ENCODE measurements at regions not wholly inside any gene's neighbourhood (a gene's known extent, or its start where the extent isn't known, plus 50 kb on each side); places are given as distances from the start of the nearest gene placed in this dataset.

DNA sequence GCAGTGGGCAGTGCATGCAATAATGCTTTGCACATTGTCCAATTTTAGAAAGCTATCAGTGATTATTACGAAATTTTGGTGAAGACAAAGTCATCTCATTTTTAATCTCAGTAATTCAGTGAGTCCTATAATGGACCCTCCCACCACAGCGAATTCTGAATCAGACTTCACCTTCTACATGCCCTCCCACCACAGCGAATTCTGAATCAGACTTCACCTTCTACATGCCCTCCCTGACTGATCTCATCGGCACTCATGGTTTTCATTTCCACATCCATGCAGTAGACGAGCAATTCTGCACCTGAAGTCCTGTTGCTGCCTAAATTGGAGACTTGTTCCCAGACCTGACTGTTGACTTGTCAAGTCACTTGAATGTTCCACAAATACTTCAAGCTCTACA lies 522.3 kb downstream of the EIPR1 start:
- WGBS, 4 donors: 83 to 90% (median 85%) methylated on average over 5 of the region's 5 CpGs
- intact Hi-C loops (cut with DNase I): no loop called here

GRCh38 chr2:2853346-2853745 lies 522.3 kb upstream of the MYT1L start:
- H3K4me1 ChIP-seq (replicated peaks in 1 of 2): no peaks in the 10 kb centered on the region
- H3K27ac ChIP-seq: no peak overlapping the region
- no peaks in the 10 kb centered on the region for H3K36me3 ChIP-seq (replicated peaks in 1 of 2)
- no peaks in the 10 kb centered on the region for H3K27me3 ChIP-seq
- WGBS, 4 donors: 43 to 54% (median 51%) methylated on average over 2 of the region's 2 CpGs
- no peak overlapping the region for H3K4me3 ChIP-seq
- no peak for TF ChIP-seq CTCF (IDR thresholded peaks at IDR 0.05)
- no peak for TF ChIP-seq POLR2A (IDR thresholded peaks at IDR 0.05)
- intact Hi-C loops (cut with DNase I): no loop called here
- DNase-seq: peak in 3 of 7 donors; percentile 5 to 42 (median 25)
- no peaks in the 10 kb centered on the region for H3K9me3 ChIP-seq (replicated peaks in 1 of 3)

More for the DNA sequence above, 522.3 kb downstream of the EIPR1 start:
- DNase-seq: no peak
- TF ChIP-seq CTCF (IDR thresholded peaks at IDR 0.05) (no peak), POLR2A (IDR thresholded peaks at IDR 0.05) (no peak)
- no peaks in the 10 kb centered on the region for H3K36me3 ChIP-seq (replicated peaks in 1 of 2)
- no peak overlapping the region for H3K4me3 ChIP-seq
- no peaks in the 10 kb centered on the region for H3K9me3 ChIP-seq (replicated peaks in 1 of 3)
- no peaks in the 10 kb centered on the region for H3K4me1 ChIP-seq (replicated peaks in 1 of 2)
- no peak overlapping the region for H3K27ac ChIP-seq
- H3K27me3 ChIP-seq: no peaks in the 10 kb centered on the region

- Histone ChIP-seq H3K36me3 (replicated peaks in 1 of 2) (no peaks in the 10 kb centered on the region), H3K4me3 (no peak overlapping the region), H3K27me3 (no peaks in the 10 kb centered on the region), H3K4me1 (replicated peaks in 1 of 2) (no peaks in the 10 kb centered on the region), H3K9me3 (replicated peaks in 1 of 3) (no peaks in the 10 kb centered on the region), H3K27ac (no peak overlapping the region)
- DNase-seq: no peak
- intact Hi-C loops (cut with DNase I): no loop called here
- 85 to 87% (median 85%) methylated on average over 24 of the region's 24 CpGs for WGBS, 4 donors
- TF ChIP-seq POLR2A (IDR thresholded peaks at IDR 0.05): no peak
These were observed 521.0 kb upstream of the MYT1L start for GRCh38 chr2:2851806-2852777.

DNA sequence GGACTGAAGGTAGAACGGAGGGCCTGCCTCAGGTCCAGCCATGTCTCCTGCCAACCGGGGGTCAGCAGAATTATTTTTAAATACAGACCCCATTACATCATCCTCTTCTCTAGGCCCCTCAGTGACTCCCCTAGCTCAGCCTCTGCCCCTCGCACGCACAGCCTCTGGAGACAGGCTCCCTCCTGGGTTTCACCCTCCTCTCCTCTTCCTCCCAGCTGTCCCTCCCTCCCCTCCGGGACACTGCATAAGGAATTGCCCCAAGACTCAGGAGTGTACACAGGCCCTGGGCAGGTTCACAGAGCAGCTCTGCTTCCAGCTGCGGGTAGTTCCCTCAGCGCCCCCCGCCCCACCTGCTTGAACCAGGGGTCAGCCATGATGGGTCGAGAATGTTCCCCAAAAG lies 520.2 kb upstream of the MYT1L start:
- Histone ChIP-seq H3K9me3 (replicated peaks in 1 of 3) (no peaks in the 10 kb centered on the region), H3K36me3 (replicated peaks in 1 of 2) (no peaks in the 10 kb centered on the region), H3K27me3 (no peaks in the 10 kb centered on the region), H3K4me3 (no peak overlapping the region), H3K27ac (no peak overlapping the region), H3K4me1 (replicated peaks in 1 of 2) (no peaks in the 10 kb centered on the region)
- no peak for DNase-seq
- intact Hi-C loops (cut with DNase I): no loop called here
- 82 to 90% (median 86%) methylated on average over 6 to 9 of the region's 9 CpGs for whole genome bisulfite sequencing, 4 donors
- no peak for TF ChIP-seq POLR2A (IDR thresholded peaks at IDR 0.05)
- no peak for TF ChIP-seq CTCF (IDR thresholded peaks at IDR 0.05)
